GM23338 (cell line): ENCODE measurements at regions not wholly inside any gene's neighbourhood (a gene's known extent, or its start where the extent isn't known, plus 50 kb on each side); places are given as distances from the start of the nearest gene placed in this dataset.

Experiments used
- ATAC-seq: fragments of 200-7000 bp; cut with Tn5 transposase; 3 replicates; pipeline ENCODE4 v1.9.1; 2020
- DNase-seq: peaks from one replicate; pipeline ENCODE4 v3.0.0-alpha.2; 2015; ENCODE audit warnings: low spot score
- H2AFZ ChIP-seq: fragments of 200-600 bp; sonication (generic); 2 replicates; pipeline ENCODE4 v1.8.0; 2016; ENCODE audit warnings: antibody characterized with exemption, mild to moderate bottlenecking, moderate library complexity
- H3F3A ChIP-seq: fragments of 200-600 bp; sonication (generic); replicated peaks from 2 replicates; pipeline ENCODE4 v1.8.0; 2017; ENCODE audit warnings: antibody characterized with exemption, mixed run types, low read depth
- H3K27ac ChIP-seq: fragments of 200-600 bp; sonication (generic); 2 replicates; pipeline ENCODE4 v1.6.1; 2016; ENCODE audit warnings: low read depth
- H3K27me3 ChIP-seq: fragments of 200-600 bp; sonication (generic); 2 replicates; pipeline ENCODE4 v1.8.0; 2016; ENCODE audit warnings: mild to moderate bottlenecking, mixed run types, moderate library complexity; ENCODE audit not compliant: insufficient read depth
- H3K36me3 ChIP-seq: fragments of 200-600 bp; sonication (generic); 2 replicates; pipeline ENCODE4 v1.8.0; 2016; ENCODE audit warnings: mild to moderate bottlenecking; ENCODE audit not compliant: insufficient read depth
- H3K4me1 ChIP-seq: fragments of 200-600 bp; sonication (generic); 2 replicates; pipeline ENCODE4 v1.8.0; 2016; ENCODE audit warnings: mild to moderate bottlenecking, moderate library complexity; ENCODE audit not compliant: insufficient read depth
- H3K4me2 ChIP-seq: fragments of 200-600 bp; sonication (generic); 2 replicates; pipeline ENCODE4 v1.7.1; 2017; ENCODE audit warnings: mixed run types
- H3K4me3 ChIP-seq: fragments of 200-600 bp; sonication (generic); 2 replicates; pipeline ENCODE4 v1.6.1; 2016; ENCODE audit warnings: mixed run types
- H3K79me2 ChIP-seq: fragments of 200-600 bp; sonication (generic); replicated peaks from 2 replicates; pipeline ENCODE4 v1.8.0; 2017; ENCODE audit warnings: mild to moderate bottlenecking; ENCODE audit not compliant: insufficient read depth
- H3K9me2 ChIP-seq: fragments of 200-600 bp; sonication (generic); 2 replicates; pipeline ENCODE4 v1.8.0; 2017; ENCODE audit not compliant: insufficient read depth
- H4K20me1 ChIP-seq: fragments of 200-600 bp; sonication (generic); replicated peaks from 2 replicates; pipeline ENCODE4 v1.8.0; 2017; ENCODE audit warnings: mild to moderate bottlenecking; ENCODE audit not compliant: insufficient read depth
- H3K27ac Mint-ChIP-seq: 2 replicates; pipeline ENCODE4 v1.8.0; 2020; ENCODE audit warnings: inconsistent platforms, mild to moderate bottlenecking, moderate library complexity, mixed read lengths
- H3K27me3 Mint-ChIP-seq: 3 replicates; pipeline ENCODE4 v1.8.0; 2022; ENCODE audit warnings: low read depth, mild to moderate bottlenecking, moderate library complexity, mixed read lengths, inconsistent platforms; ENCODE audit not compliant: insufficient read depth, poor library complexity
- H3K36me3 Mint-ChIP-seq: 3 replicates; pipeline ENCODE4 v1.8.0; 2021; ENCODE audit warnings: low read depth, mild to moderate bottlenecking, inconsistent platforms, moderate library complexity, mixed read lengths
- H3K4me1 Mint-ChIP-seq: 3 replicates; pipeline ENCODE4 v1.8.0; 2020; ENCODE audit warnings: mild to moderate bottlenecking, inconsistent platforms, mixed read lengths
- H3K4me3 Mint-ChIP-seq: 3 replicates; pipeline ENCODE4 v1.8.0; 2021; ENCODE audit warnings: moderate library complexity, mild to moderate bottlenecking, inconsistent platforms, mixed read lengths
- H3K9me3 Mint-ChIP-seq: 3 replicates; pipeline ENCODE4 v1.8.0; 2020; ENCODE audit warnings: moderate library complexity, mild to moderate bottlenecking, inconsistent platforms, mixed read lengths
- CREB1 ChIP-seq: fragments of 250-450 bp; sonication (Bioruptor Pico); IDR thresholded peaks from 2 replicates; pipeline ENCODE4 v1.5.0; 2020; ENCODE audit warnings: low read depth, mild to moderate bottlenecking, moderate library complexity
- EZH2 ChIP-seq: fragments of 200-600 bp; sonication (generic); IDR thresholded peaks from one replicate; pipeline ENCODE4 v1.8.0; 2017; ENCODE audit warnings: antibody characterized with exemption, mild to moderate bottlenecking, low read depth; ENCODE audit not compliant: unreplicated experiment
- EZH2phosphoT487 ChIP-seq: fragments of 200-600 bp; sonication (generic); IDR thresholded peaks from one replicate; pipeline ENCODE4 v1.8.1; 2018; ENCODE audit warnings: antibody characterized with exemption; ENCODE audit not compliant: unreplicated experiment
- JUNB ChIP-seq: IDR thresholded peaks from one replicate; pipeline ENCODE4 v1.6.1; 2016; ENCODE audit warnings: antibody characterized with exemption; ENCODE audit not compliant: unreplicated experiment
- NANOG ChIP-seq: IDR thresholded peaks from 2 replicates; pipeline ENCODE4 v1.6.1; 2016; ENCODE audit warnings: antibody characterized with exemption, borderline replicate concordance
- POLR2AphosphoS5 ChIP-seq: IDR thresholded peaks from 2 replicates; pipeline ENCODE4 v1.6.1; 2016; ENCODE audit warnings: antibody characterized with exemption, low read depth
- STAT1 ChIP-seq: IDR thresholded peaks from one replicate; pipeline ENCODE4 v1.6.1; 2016; ENCODE audit warnings: antibody characterized with exemption; ENCODE audit not compliant: unreplicated experiment
- ZNF114 ChIP-seq: fragments of 250-450 bp; sonication (Bioruptor Pico); IDR thresholded peaks from 2 replicates; pipeline ENCODE4 v1.5.0; 2020; ENCODE audit warnings: mild to moderate bottlenecking, moderate library complexity
- ZNF331 ChIP-seq: fragments of 250-450 bp; sonication (Bioruptor Pico); IDR thresholded peaks from 2 replicates; pipeline ENCODE4 v1.5.0; 2020; ENCODE audit warnings: low read depth, mild to moderate bottlenecking, moderate library complexity
- TF ChIP-seq, protein P1 (sequence below): IDR thresholded peaks from one replicate; pipeline ENCODE4 v1.6.1; 2018; ENCODE audit warnings: antibody characterized with exemption; ENCODE audit not compliant: unreplicated experiment
- TF ChIP-seq, protein P2 (sequence below): IDR thresholded peaks from 2 replicates; pipeline ENCODE4 v1.6.1; 2016; ENCODE audit warnings: antibody characterized with exemption
- TF ChIP-seq, protein P3 (sequence below): fragments of 250-450 bp; sonication (Bioruptor Pico); IDR thresholded peaks from 2 replicates; pipeline ENCODE4 v1.5.0; 2020; ENCODE audit warnings: mild to moderate bottlenecking, moderate library complexity
- TF ChIP-seq, protein P4 (sequence below), 2 experiments: fragments of 200-600 bp in 1 of 2; sonication (generic) in 1 of 2; conservative IDR thresholded peaks; 2 replicates each; pipeline versions ENCODE4 v1.5.1 to v1.6.1; 2016 to 2017; ENCODE audit warnings: antibody characterized with exemption in 2 of 2, low read depth in 2 of 2, mild to moderate bottlenecking in 2 of 2, moderate library complexity in 1 of 2

GRCh38 chrX:137212078-137212632, 178.4 kb upstream of the GPR101 start:
- H4K20me1 ChIP-seq = no peaks in the 10 kb centered on the region
- peaks cover 10% of the 10 kb centered on the region for H3K4me1 ChIP-seq
- peak; percentile 54 for ATAC-seq
- peaks cover 2% of the 10 kb centered on the region for H3K27me3 Mint-ChIP-seq
- no peak overlapping the region for H2AFZ ChIP-seq
- DNase-seq = peak; percentile 8
- no peaks in the 10 kb centered on the region for H3K27me3 ChIP-seq
- H3K27ac Mint-ChIP-seq = no peak overlapping the region
- no peak for TF ChIP-seq ZNF331 (CRISPR knock-in tag)
- TF ChIP-seq, protein P1, sequence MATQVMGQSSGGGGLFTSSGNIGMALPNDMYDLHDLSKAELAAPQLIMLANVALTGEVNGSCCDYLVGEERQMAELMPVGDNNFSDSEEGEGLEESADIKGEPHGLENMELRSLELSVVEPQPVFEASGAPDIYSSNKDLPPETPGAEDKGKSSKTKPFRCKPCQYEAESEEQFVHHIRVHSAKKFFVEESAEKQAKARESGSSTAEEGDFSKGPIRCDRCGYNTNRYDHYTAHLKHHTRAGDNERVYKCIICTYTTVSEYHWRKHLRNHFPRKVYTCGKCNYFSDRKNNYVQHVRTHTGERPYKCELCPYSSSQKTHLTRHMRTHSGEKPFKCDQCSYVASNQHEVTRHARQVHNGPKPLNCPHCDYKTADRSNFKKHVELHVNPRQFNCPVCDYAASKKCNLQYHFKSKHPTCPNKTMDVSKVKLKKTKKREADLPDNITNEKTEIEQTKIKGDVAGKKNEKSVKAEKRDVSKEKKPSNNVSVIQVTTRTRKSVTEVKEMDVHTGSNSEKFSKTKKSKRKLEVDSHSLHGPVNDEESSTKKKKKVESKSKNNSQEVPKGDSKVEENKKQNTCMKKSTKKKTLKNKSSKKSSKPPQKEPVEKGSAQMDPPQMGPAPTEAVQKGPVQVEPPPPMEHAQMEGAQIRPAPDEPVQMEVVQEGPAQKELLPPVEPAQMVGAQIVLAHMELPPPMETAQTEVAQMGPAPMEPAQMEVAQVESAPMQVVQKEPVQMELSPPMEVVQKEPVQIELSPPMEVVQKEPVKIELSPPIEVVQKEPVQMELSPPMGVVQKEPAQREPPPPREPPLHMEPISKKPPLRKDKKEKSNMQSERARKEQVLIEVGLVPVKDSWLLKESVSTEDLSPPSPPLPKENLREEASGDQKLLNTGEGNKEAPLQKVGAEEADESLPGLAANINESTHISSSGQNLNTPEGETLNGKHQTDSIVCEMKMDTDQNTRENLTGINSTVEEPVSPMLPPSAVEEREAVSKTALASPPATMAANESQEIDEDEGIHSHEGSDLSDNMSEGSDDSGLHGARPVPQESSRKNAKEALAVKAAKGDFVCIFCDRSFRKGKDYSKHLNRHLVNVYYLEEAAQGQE = no peak
- TF ChIP-seq, protein P2, sequence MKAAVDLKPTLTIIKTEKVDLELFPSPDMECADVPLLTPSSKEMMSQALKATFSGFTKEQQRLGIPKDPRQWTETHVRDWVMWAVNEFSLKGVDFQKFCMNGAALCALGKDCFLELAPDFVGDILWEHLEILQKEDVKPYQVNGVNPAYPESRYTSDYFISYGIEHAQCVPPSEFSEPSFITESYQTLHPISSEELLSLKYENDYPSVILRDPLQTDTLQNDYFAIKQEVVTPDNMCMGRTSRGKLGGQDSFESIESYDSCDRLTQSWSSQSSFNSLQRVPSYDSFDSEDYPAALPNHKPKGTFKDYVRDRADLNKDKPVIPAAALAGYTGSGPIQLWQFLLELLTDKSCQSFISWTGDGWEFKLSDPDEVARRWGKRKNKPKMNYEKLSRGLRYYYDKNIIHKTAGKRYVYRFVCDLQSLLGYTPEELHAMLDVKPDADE = no peak
- TF ChIP-seq CREB1 (CRISPR knock-in tag) = no peak
- no peak for TF ChIP-seq NANOG
- TF ChIP-seq EZH2phosphoT487 = no peak
- TF ChIP-seq EZH2 = no peak
- no peak for TF ChIP-seq STAT1
- TF ChIP-seq ZNF114 (CRISPR knock-in tag) = no peak
- TF ChIP-seq JUNB = no peak
- TF ChIP-seq, protein P3, sequence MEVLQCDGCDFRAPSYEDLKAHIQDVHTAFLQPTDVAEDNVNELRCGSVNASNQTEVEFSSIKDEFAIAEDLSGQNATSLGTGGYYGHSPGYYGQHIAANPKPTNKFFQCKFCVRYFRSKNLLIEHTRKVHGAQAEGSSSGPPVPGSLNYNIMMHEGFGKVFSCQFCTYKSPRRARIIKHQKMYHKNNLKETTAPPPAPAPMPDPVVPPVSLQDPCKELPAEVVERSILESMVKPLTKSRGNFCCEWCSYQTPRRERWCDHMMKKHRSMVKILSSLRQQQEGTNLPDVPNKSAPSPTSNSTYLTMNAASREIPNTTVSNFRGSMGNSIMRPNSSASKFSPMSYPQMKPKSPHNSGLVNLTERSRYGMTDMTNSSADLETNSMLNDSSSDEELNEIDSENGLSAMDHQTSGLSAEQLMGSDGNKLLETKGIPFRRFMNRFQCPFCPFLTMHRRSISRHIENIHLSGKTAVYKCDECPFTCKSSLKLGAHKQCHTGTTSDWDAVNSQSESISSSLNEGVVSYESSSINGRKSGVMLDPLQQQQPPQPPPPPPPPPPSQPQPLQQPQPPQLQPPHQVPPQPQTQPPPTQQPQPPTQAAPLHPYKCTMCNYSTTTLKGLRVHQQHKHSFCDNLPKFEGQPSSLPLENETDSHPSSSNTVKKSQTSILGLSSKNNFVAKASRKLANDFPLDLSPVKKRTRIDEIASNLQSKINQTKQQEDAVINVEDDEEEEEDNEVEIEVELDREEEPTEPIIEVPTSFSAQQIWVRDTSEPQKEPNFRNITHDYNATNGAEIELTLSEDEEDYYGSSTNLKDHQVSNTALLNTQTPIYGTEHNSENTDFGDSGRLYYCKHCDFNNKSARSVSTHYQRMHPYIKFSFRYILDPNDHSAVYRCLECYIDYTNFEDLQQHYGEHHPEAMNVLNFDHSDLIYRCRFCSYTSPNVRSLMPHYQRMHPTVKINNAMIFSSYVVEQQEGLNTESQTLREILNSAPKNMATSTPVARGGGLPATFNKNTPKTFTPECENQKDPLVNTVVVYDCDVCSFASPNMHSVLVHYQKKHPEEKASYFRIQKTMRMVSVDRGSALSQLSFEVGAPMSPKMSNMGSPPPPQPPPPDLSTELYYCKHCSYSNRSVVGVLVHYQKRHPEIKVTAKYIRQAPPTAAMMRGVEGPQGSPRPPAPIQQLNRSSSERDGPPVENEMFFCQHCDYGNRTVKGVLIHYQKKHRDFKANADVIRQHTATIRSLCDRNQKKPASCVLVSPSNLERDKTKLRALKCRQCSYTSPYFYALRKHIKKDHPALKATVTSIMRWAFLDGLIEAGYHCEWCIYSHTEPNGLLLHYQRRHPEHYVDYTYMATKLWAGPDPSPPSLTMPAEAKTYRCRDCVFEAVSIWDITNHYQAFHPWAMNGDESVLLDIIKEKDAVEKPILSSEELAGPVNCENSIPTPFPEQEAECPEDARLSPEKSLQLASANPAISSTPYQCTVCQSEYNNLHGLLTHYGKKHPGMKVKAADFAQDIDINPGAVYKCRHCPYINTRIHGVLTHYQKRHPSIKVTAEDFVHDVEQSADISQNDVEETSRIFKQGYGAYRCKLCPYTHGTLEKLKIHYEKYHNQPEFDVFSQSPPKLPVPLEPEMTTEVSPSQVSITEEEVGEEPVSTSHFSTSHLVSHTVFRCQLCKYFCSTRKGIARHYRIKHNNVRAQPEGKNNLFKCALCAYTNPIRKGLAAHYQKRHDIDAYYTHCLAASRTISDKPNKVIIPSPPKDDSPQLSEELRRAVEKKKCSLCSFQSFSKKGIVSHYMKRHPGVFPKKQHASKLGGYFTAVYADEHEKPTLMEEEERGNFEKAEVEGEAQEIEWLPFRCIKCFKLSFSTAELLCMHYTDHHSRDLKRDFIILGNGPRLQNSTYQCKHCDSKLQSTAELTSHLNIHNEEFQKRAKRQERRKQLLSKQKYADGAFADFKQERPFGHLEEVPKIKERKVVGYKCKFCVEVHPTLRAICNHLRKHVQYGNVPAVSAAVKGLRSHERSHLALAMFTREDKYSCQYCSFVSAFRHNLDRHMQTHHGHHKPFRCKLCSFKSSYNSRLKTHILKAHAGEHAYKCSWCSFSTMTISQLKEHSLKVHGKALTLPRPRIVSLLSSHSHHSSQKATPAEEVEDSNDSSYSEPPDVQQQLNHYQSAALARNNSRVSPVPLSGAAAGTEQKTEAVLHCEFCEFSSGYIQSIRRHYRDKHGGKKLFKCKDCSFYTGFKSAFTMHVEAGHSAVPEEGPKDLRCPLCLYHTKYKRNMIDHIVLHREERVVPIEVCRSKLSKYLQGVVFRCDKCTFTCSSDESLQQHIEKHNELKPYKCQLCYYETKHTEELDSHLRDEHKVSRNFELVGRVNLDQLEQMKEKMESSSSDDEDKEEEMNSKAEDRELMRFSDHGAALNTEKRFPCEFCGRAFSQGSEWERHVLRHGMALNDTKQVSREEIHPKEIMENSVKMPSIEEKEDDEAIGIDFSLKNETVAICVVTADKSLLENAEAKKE (CRISPR knock-in tag) = no peak
- TF ChIP-seq, protein P4, sequence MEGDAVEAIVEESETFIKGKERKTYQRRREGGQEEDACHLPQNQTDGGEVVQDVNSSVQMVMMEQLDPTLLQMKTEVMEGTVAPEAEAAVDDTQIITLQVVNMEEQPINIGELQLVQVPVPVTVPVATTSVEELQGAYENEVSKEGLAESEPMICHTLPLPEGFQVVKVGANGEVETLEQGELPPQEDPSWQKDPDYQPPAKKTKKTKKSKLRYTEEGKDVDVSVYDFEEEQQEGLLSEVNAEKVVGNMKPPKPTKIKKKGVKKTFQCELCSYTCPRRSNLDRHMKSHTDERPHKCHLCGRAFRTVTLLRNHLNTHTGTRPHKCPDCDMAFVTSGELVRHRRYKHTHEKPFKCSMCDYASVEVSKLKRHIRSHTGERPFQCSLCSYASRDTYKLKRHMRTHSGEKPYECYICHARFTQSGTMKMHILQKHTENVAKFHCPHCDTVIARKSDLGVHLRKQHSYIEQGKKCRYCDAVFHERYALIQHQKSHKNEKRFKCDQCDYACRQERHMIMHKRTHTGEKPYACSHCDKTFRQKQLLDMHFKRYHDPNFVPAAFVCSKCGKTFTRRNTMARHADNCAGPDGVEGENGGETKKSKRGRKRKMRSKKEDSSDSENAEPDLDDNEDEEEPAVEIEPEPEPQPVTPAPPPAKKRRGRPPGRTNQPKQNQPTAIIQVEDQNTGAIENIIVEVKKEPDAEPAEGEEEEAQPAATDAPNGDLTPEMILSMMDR (conservative IDR thresholded peaks at IDR 0.05; ENCODE audit: low read depth in 2 of 2) = no peak
- TF ChIP-seq POLR2AphosphoS5 = no peak
- no peak overlapping the region for H3K4me3 Mint-ChIP-seq
- peaks cover 4% of the 10 kb centered on the region; the same call in 2 of the 3 replicates for H3K36me3 Mint-ChIP-seq
- no peaks in the 10 kb centered on the region for H3K9me2 ChIP-seq
- H3K9me3 Mint-ChIP-seq = peaks cover 5% of the 10 kb centered on the region; the same call in 2 of the 3 replicates
- no peak overlapping the region for H3K4me3 ChIP-seq
- H3K4me1 Mint-ChIP-seq = peaks cover 8% of the 10 kb centered on the region
- H3K79me2 ChIP-seq = no peaks in the 10 kb centered on the region
- no peaks in the 10 kb centered on the region for H3K36me3 ChIP-seq
- H3F3A ChIP-seq = no peaks in the 10 kb centered on the region
- no peak overlapping the region for H3K27ac ChIP-seq
- H3K4me2 ChIP-seq = no peak overlapping the region; the same call in 1 of the 2 replicates
